H1 (cell line): ENCODE measurements at regions not wholly inside any gene's neighbourhood (a gene's known extent, or its start where the extent isn't known, plus 50 kb on each side); places are given as distances from the start of the nearest gene placed in this dataset.

ENCODE experiments used
- ASH2L ChIP-seq: fragments of 200-600, 300-600 bp; sonication (generic); IDR thresholded peaks from one replicate; pipeline ENCODE4 v1.7.1; 2017; ENCODE audit warnings: low read length
- CHD7 ChIP-seq: fragments of 300-600 bp; sonication (generic); IDR thresholded peaks from 2 replicates; pipeline ENCODE4 v1.7.1; 2012; ENCODE audit warnings: low read length, moderate library complexity, mild to moderate bottlenecking, inconsistent platforms; ENCODE audit not compliant: insufficient replicate concordance
- HDAC6 ChIP-seq: IDR thresholded peaks from one replicate; pipeline ENCODE4 v1.7.1; 2012; ENCODE audit warnings: low read depth, mild to moderate bottlenecking, inconsistent platforms, low read length, moderate library complexity
- POLR2A ChIP-seq, 2 experiments: IDR thresholded peaks; 1 replicate in 1 of 2; 2 replicates in 1 of 2; pipeline ENCODE4 v1.6.1; 2011; ENCODE audit warnings: low read depth in 2 of 2, low read length in 2 of 2, mild to moderate bottlenecking in 2 of 2; ENCODE audit errors: control extremely low read depth in 1 of 2
- YY1 ChIP-seq: IDR thresholded peaks from 2 replicates; pipeline ENCODE4 v1.6.1; 2011; ENCODE audit warnings: low read depth, mild to moderate bottlenecking, low read length
- TF ChIP-seq, protein P1 (sequence below), 3 experiments: IDR thresholded peaks; 1 replicate in 2 of 3; 2 replicates in 1 of 3; pipeline versions ENCODE4 v1.5.1 to v1.6.1; 2011; ENCODE audit warnings: low read length in 3 of 3, mild to moderate bottlenecking in 3 of 3, inconsistent platforms in 2 of 3, low read depth in 1 of 3, moderate library complexity in 1 of 3; ENCODE audit not compliant: insufficient read depth in 1 of 3; ENCODE audit errors: control extremely low read depth in 1 of 3

- TF ChIP-seq CHD7 (no peak), ASH2L (no peak), YY1 (no peak), POLR2A (IDR thresholded peaks at IDR 0.05; ENCODE audit: control extremely low read depth in 1 of 2, low read depth in 2 of 2, low read length in 2 of 2) (no peak), HDAC6 (no peak)
- TF ChIP-seq, protein P1, sequence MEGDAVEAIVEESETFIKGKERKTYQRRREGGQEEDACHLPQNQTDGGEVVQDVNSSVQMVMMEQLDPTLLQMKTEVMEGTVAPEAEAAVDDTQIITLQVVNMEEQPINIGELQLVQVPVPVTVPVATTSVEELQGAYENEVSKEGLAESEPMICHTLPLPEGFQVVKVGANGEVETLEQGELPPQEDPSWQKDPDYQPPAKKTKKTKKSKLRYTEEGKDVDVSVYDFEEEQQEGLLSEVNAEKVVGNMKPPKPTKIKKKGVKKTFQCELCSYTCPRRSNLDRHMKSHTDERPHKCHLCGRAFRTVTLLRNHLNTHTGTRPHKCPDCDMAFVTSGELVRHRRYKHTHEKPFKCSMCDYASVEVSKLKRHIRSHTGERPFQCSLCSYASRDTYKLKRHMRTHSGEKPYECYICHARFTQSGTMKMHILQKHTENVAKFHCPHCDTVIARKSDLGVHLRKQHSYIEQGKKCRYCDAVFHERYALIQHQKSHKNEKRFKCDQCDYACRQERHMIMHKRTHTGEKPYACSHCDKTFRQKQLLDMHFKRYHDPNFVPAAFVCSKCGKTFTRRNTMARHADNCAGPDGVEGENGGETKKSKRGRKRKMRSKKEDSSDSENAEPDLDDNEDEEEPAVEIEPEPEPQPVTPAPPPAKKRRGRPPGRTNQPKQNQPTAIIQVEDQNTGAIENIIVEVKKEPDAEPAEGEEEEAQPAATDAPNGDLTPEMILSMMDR (IDR thresholded peaks at IDR 0.05; ENCODE audit: control extremely low read depth in 1 of 3, insufficient read depth in 1 of 3, low read depth in 1 of 3, low read length in 3 of 3): no peak
Observed at GRCh38 chr2:19207452-19207851, 151.0 kb downstream of the OSR1 start (continued).
